CD4-positive, alpha-beta memory T cell (primary cell): ENCODE measurements at regions not wholly inside any gene's neighbourhood (a gene's known extent, or its start where the extent isn't known, plus 50 kb on each side); places are given as distances from the start of the nearest gene placed in this dataset.

Experiments used
- CTCF ChIA-PET: fragments of 350-600 bp; sonication (Branson Sonifier 250); formaldehyde crosslinking; loops from one replicate; lab custom pipeline; 2021; ENCODE audit warnings: inconsistent platforms; ENCODE audit not compliant: partially characterized antibody; lab: Charles Lee
- POLR2A ChIA-PET: fragments of 350-600 bp; sonication (Branson Sonifier 250); formaldehyde crosslinking; loops from one replicate; lab custom pipeline; 2021; ENCODE audit not compliant: partially characterized antibody; lab: Charles Lee
- DNase-seq, 5 donors: peaks; one replicate each; pipeline versions ENCODE4 v3.0.0 to v3.0.0-alpha.2; 2020 to 2022; ENCODE audit warnings: mixed read lengths in 1 of 5
- H3K27ac ChIP-seq: one replicate; pipeline ENCODE4 v1.7.0; 2013; ENCODE audit warnings: low read depth, low read length
- H3K27me3 ChIP-seq: 2 replicates; pipeline ENCODE4 v1.7.0; 2013; ENCODE audit warnings: mild to moderate bottlenecking, low read length, moderate library complexity; ENCODE audit not compliant: insufficient read depth
- H3K36me3 ChIP-seq: 2 replicates; pipeline ENCODE4 v1.7.0; 2013; ENCODE audit warnings: mild to moderate bottlenecking, low read length, moderate library complexity; ENCODE audit not compliant: insufficient read depth
- H3K4me1 ChIP-seq: 2 replicates; pipeline ENCODE4 v1.7.0; 2013; ENCODE audit warnings: mild to moderate bottlenecking, low read length, moderate library complexity; ENCODE audit not compliant: insufficient read depth
- H3K4me3 ChIP-seq, 2 donors: one replicate each; pipeline ENCODE4 v1.7.0; 2013; ENCODE audit warnings: low read length in 2 of 2, mild to moderate bottlenecking in 1 of 2
- H3K9me3 ChIP-seq, 2 donors: one replicate each; pipeline ENCODE4 v1.7.0; 2013; ENCODE audit warnings: low read length in 2 of 2, control low read depth in 1 of 2; ENCODE audit not compliant: control insufficient read depth in 1 of 2
- H3K27ac Mint-ChIP-seq, 7 donors: one replicate each; pipeline ENCODE4 v1.8.0; 2020 to 2021; ENCODE audit warnings: mixed read lengths in 7 of 7, mild to moderate bottlenecking in 6 of 7, inconsistent platforms in 3 of 7, moderate library complexity in 3 of 7
- H3K27me3 Mint-ChIP-seq, 2 donors: one replicate each; pipeline ENCODE4 v1.8.0; 2020 to 2021; ENCODE audit warnings: mixed read lengths in 2 of 2
- H3K36me3 Mint-ChIP-seq, 2 donors: one replicate each; pipeline ENCODE4 v1.8.0; 2020 to 2021; ENCODE audit warnings: mixed read lengths in 2 of 2, inconsistent platforms in 1 of 2, mild to moderate bottlenecking in 1 of 2
- H3K4me1 Mint-ChIP-seq, 4 donors: one replicate each; pipeline ENCODE4 v1.8.0; 2020 to 2021; ENCODE audit warnings: mixed read lengths in 4 of 4, mild to moderate bottlenecking in 1 of 4
- H3K4me3 Mint-ChIP-seq, 8 donors: one replicate each; pipeline ENCODE4 v1.8.0; 2020 to 2021; ENCODE audit warnings: mixed read lengths in 8 of 8, mild to moderate bottlenecking in 7 of 8, moderate library complexity in 6 of 8, inconsistent platforms in 3 of 8
- H3K9me3 Mint-ChIP-seq, 8 donors: one replicate each; pipeline ENCODE4 v1.8.0; 2020 to 2021; ENCODE audit warnings: mixed read lengths in 8 of 8, mild to moderate bottlenecking in 5 of 8, inconsistent platforms in 3 of 8, moderate library complexity in 1 of 8
- intact Hi-C: fragments of 100-400 bp; cut with micrococcal nuclease; formaldehyde crosslinking; loops from one replicate; pipeline ENCODE4 v1.15.1; 2023

GRCh38 chr11:127618721-127619120 lies 618.2 kb upstream of the KIRREL3 start:
- CTCF ChIA-PET = no interaction called here
- H3K4me3 ChIP-seq = no peak overlapping the region
- Mint-ChIP-seq H3K36me3 (no peaks in the 10 kb centered on the region), H3K4me1 (peaks cover 0 to 2% (median 0%) of the 10 kb centered on the region in 4 donors), H3K27ac (no peak overlapping the region), H3K9me3 (peaks cover 0 to 4% (median 0%) of the 10 kb centered on the region in 8 donors), H3K27me3 (peaks cover 0 to 1% of the 10 kb centered on the region in 2 donors), H3K4me3 (no peak overlapping the region)
- no peak overlapping the region for H3K27ac ChIP-seq
- intact Hi-C loops = no loop called here
- DNase-seq = no peak
- no peaks in the 10 kb centered on the region for H3K27me3 ChIP-seq
- no peaks in the 10 kb centered on the region for H3K36me3 ChIP-seq
- no peaks in the 10 kb centered on the region for H3K4me1 ChIP-seq
- no peaks in the 10 kb centered on the region for H3K9me3 ChIP-seq
- POLR2A ChIA-PET = no interaction called here

DNA sequence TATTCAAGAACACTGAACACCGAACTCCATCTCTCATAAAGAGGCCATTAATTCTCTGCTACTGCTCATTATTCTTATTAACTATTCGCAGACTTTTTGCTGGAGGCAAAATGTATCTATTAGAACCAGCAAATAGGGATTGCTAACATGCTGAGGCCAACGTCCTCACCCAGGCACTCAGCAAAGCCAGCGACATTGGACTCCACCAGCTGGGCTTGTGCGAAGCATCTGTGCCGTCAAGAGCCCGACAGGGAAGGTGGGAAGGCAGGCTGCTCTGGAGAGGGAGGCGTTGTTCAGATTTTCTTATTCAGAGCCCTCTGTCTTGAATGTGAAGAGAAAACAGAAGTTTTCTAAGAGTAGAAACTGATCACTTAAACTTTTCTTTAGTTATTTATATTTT lies 615.6 kb upstream of the KIRREL3 start:
- H3K4me3 Mint-ChIP-seq = no peak overlapping the region

DNA sequence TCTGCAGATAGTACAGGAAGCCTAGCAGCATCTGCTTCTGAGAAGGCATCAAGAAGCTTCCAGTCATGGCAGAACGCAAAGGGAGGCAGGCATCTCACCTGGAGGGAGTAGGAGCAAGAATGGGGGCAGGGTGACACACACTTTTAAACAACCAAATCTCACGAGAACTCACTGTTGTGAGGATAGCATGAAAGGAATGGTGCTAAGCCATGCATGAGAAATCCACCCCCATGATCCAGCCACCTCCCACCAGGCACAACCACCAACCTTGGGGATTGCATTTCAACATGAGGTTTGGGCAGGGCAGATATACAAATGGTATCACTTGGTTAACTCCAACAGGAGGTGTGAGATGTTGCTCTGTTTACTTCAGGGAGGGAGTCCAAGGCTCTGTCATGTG lies 612.0 kb upstream of the KIRREL3 start:
- Histone ChIP-seq H3K36me3 (no peaks in the 10 kb centered on the region), H3K27me3 (no peaks in the 10 kb centered on the region), H3K4me1 (no peaks in the 10 kb centered on the region), H3K9me3 (no peaks in the 10 kb centered on the region), H3K4me3 (no peak overlapping the region), H3K27ac (no peak overlapping the region)
- H3K4me3 Mint-ChIP-seq = no peak overlapping the region
- no peaks in the 10 kb centered on the region for H3K4me1 Mint-ChIP-seq
- peaks cover 0 to 1% of the 10 kb centered on the region in 2 donors for H3K27me3 Mint-ChIP-seq
- CTCF ChIA-PET = no interaction called here
- DNase-seq = no peak
- peaks cover 0 to 2% (median 0%) of the 10 kb centered on the region in 8 donors for H3K9me3 Mint-ChIP-seq
- no peaks in the 10 kb centered on the region for H3K36me3 Mint-ChIP-seq
- intact Hi-C loops = no loop called here
- POLR2A ChIA-PET = no interaction called here
- H3K27ac Mint-ChIP-seq = no peak overlapping the region

More for the DNA sequence above, 615.6 kb upstream of the KIRREL3 start:
- H3K9me3 Mint-ChIP-seq = peaks cover 0 to 4% (median 0%) of the 10 kb centered on the region in 8 donors
- Histone ChIP-seq H3K4me1 (no peaks in the 10 kb centered on the region), H3K4me3 (no peak overlapping the region), H3K27me3 (no peaks in the 10 kb centered on the region), H3K27ac (no peak overlapping the region), H3K36me3 (no peaks in the 10 kb centered on the region), H3K9me3 (no peaks in the 10 kb centered on the region)
- H3K4me1 Mint-ChIP-seq = peaks cover 0 to under 1% (median 0%) of the 10 kb centered on the region in 4 donors
- intact Hi-C loops = no loop called here
- POLR2A ChIA-PET = no interaction called here
- H3K36me3 Mint-ChIP-seq = no peaks in the 10 kb centered on the region
- CTCF ChIA-PET = no interaction called here
- H3K27ac Mint-ChIP-seq = no peak overlapping the region
- peaks cover 0 to 1% of the 10 kb centered on the region in 2 donors for H3K27me3 Mint-ChIP-seq
- no peak for DNase-seq

DNA sequence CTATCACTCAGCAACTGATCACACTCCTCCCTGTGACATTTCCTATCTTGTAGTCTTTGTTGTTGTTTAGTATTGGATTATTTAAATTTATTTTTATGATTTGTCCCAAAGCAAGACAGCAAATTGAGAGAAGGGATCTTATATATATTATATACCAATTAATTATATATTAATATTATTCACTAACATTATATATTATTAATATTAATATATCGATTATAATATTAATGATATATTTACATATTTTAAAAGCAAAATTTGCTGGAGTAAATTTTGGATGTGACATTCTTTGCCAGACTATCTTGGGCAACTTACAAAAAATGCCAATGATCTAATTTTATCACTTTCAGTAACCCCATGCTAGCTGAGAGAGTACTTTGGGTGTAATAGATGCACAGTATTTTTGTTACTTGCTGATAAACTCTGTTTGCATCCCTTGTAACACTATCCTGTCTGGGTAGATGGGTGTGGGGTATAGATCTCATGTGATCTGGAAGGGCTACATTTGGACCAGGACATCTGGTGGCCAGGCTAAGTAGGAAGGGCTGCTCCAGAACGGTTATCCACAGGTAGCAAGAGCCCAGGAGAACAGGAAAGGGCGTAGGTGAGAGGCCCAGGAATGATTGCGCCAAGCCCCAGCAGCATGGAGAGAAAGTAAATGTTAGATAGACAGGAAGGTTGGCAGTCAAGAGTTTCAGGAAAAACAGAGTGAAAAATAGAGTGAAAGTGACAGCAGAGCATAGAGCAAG lies 608.6 kb upstream of the KIRREL3 start:
- intact Hi-C loops = no loop called here
- CTCF ChIA-PET = no interaction called here
- no peak overlapping the region for H3K4me3 Mint-ChIP-seq
- Histone ChIP-seq H3K4me3 (no peak overlapping the region), H3K4me1 (no peaks in the 10 kb centered on the region), H3K36me3 (no peaks in the 10 kb centered on the region), H3K9me3 (no peaks in the 10 kb centered on the region), H3K27ac (no peak overlapping the region), H3K27me3 (no peaks in the 10 kb centered on the region)
- POLR2A ChIA-PET = no interaction called here
- H3K9me3 Mint-ChIP-seq = peaks cover 0 to 4% (median 0%) of the 10 kb centered on the region in 8 donors
- H3K27me3 Mint-ChIP-seq = no peaks in the 10 kb centered on the region
- no peak overlapping the region for H3K27ac Mint-ChIP-seq
- H3K4me1 Mint-ChIP-seq = no peaks in the 10 kb centered on the region
- no peak for DNase-seq
- H3K36me3 Mint-ChIP-seq = no peaks in the 10 kb centered on the region

- H3K9me3 Mint-ChIP-seq = peaks cover 0 to 4% (median 0%) of the 10 kb centered on the region in 8 donors
- H3K4me3 ChIP-seq = no peak overlapping the region
- no peaks in the 10 kb centered on the region for H3K36me3 Mint-ChIP-seq
- no peak overlapping the region for H3K27ac Mint-ChIP-seq
- intact Hi-C loops = no loop called here
- ChIA-PET CTCF (no interaction called here), POLR2A (no interaction called here)
- H3K27me3 Mint-ChIP-seq = no peaks in the 10 kb centered on the region
- H3K9me3 ChIP-seq = no peaks in the 10 kb centered on the region
- no peak overlapping the region for H3K4me3 Mint-ChIP-seq
- no peaks in the 10 kb centered on the region for H3K27me3 ChIP-seq
- no peaks in the 10 kb centered on the region for H3K36me3 ChIP-seq
- H3K27ac ChIP-seq = no peak overlapping the region
- no peaks in the 10 kb centered on the region for H3K4me1 Mint-ChIP-seq
- no peaks in the 10 kb centered on the region for H3K4me1 ChIP-seq
- DNase-seq = no peak
Measured at GRCh38 chr11:127607487-127608085, 607.0 kb upstream of the KIRREL3 start.

DNA sequence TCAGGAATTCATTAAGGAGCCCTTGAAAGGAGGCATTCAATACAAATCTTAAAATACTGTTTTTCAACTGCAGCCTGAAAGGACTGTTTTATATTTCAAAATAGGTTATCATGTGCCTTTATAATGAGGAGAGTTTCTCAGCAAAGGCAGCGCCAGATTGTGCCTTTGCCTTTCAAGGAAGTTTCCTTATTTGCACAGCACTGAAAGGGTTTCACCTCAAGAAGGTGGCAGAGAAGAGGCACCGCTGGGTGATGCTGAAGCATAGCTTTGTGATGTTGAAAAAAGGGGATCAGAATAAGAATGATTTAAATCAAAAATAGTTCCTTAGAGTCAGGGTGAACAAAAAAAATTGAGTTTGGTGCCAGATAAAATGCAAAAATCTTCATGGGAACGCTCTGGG lies 601.0 kb upstream of the KIRREL3 start:
- H3K27me3 Mint-ChIP-seq = peaks cover 2% of the 10 kb centered on the region in 2 donors
- Histone ChIP-seq H3K9me3 (no peaks in the 10 kb centered on the region), H3K36me3 (no peaks in the 10 kb centered on the region), H3K27me3 (no peaks in the 10 kb centered on the region), H3K4me3 (no peak overlapping the region), H3K4me1 (no peaks in the 10 kb centered on the region), H3K27ac (no peak overlapping the region)
- CTCF ChIA-PET = no interaction called here
- intact Hi-C loops = no loop called here
- no peak overlapping the region for H3K4me3 Mint-ChIP-seq
- H3K9me3 Mint-ChIP-seq = peaks cover 0 to 2% (median 0%) of the 10 kb centered on the region in 8 donors
- DNase-seq = no peak
- H3K27ac Mint-ChIP-seq = no peak overlapping the region
- POLR2A ChIA-PET = no interaction called here
- no peaks in the 10 kb centered on the region for H3K4me1 Mint-ChIP-seq
- H3K36me3 Mint-ChIP-seq = no peaks in the 10 kb centered on the region

- no peak overlapping the region for H3K27ac ChIP-seq
- H3K27me3 ChIP-seq = no peaks in the 10 kb centered on the region
- H3K36me3 ChIP-seq = no peaks in the 10 kb centered on the region
- Mint-ChIP-seq H3K4me3 (no peak overlapping the region), H3K27me3 (peaks cover 2% of the 10 kb centered on the region in 2 donors), H3K36me3 (no peaks in the 10 kb centered on the region), H3K4me1 (no peaks in the 10 kb centered on the region), H3K9me3 (peaks cover 0 to 2% (median 0%) of the 10 kb centered on the region in 8 donors), H3K27ac (no peak overlapping the region)
- H3K4me3 ChIP-seq = no peak overlapping the region
- DNase-seq = no peak
- no peaks in the 10 kb centered on the region for H3K9me3 ChIP-seq
- ChIA-PET POLR2A (interaction anchor here (1.1 kb wide), 1 partner anchor 21 kb away, joined by 3 read pairs; no protein-coding TSS in a partner anchor), CTCF (no interaction called here)
- no peaks in the 10 kb centered on the region for H3K4me1 ChIP-seq
- intact Hi-C loops = no loop called here
Measured at GRCh38 chr11:127600674-127601073, 600.1 kb upstream of the KIRREL3 start.
